IMR-90 (cell line): ENCODE measurements at regions not wholly inside any gene's neighbourhood (a gene's known extent, or its start where the extent isn't known, plus 50 kb on each side); places are given as distances from the start of the nearest gene placed in this dataset.

Experiments used
- ATAC-seq: fragments of 200-7000 bp; cut with Tn5 transposase; 2 replicates; pipeline ENCODE4 v1.9.1; 2020; ENCODE audit warnings: low read depth, mild to moderate bottlenecking, moderate library complexity
- BruUV-seq: library from RNA; stranded (reverse); fragments of 400-500 nt; replicated peaks from 2 replicates; lab custom pipeline; 2021; lab: Mats Ljungman, UMichigan
- CTCF ChIA-PET: fragments of 300-600 bp; formaldehyde crosslinking; extraction: SDS; loops from one replicate; lab custom pipeline; 2021; ENCODE audit warnings: antibody characterized with exemption; lab: Yijun Ruan, JAX
- POLR2A ChIA-PET: fragments of 300-600 bp; sonication (Branson Sonifier 250); formaldehyde crosslinking; loops from one replicate; lab custom pipeline; 2022; ENCODE audit warnings: antibody characterized with exemption; ENCODE audit not compliant: unreplicated experiment; lab: Charles Lee
- DNase-seq: peaks from one replicate; pipeline ENCODE4 v3.0.0; 2013
- H2AFZ ChIP-seq: replicated peaks from 2 replicates; pipeline ENCODE3; 2013; ENCODE audit warnings: low read length, mild to moderate bottlenecking; ENCODE audit not compliant: poor library complexity
- H2AK5ac ChIP-seq: 2 replicates; pipeline ENCODE4 v1.6.1; 2013; ENCODE audit warnings: low read depth, low read length, inconsistent platforms
- H2AK9ac ChIP-seq: replicated peaks from 2 replicates; pipeline ENCODE3; 2013; ENCODE audit warnings: mild to moderate bottlenecking, low read depth, low read length, moderate library complexity; ENCODE audit not compliant: poor library complexity
- H2BK120ac ChIP-seq: 2 replicates; pipeline ENCODE4 v1.6.1; 2013; ENCODE audit warnings: low read depth, low read length, inconsistent platforms
- H2BK15ac ChIP-seq: 3 replicates; pipeline ENCODE4 v1.6.1; 2013; ENCODE audit warnings: low read depth, low read length, inconsistent platforms
- H2BK20ac ChIP-seq: 2 replicates; pipeline ENCODE4 v1.6.1; 2013; ENCODE audit warnings: low read depth, mild to moderate bottlenecking, inconsistent platforms, low read length, moderate library complexity
- H2BK5ac ChIP-seq: 2 replicates; pipeline ENCODE4 v1.6.1; 2013; ENCODE audit warnings: mild to moderate bottlenecking, low read depth, low read length, inconsistent platforms; ENCODE audit not compliant: poor library complexity, severe bottlenecking
- H3K14ac ChIP-seq: replicated peaks from 2 replicates; pipeline ENCODE4 v1.6.1; 2013; ENCODE audit warnings: low read depth, low read length, inconsistent platforms
- H3K18ac ChIP-seq: 2 replicates; pipeline ENCODE4 v1.6.1; 2013; ENCODE audit warnings: low read depth, low read length, control low read depth
- H3K23ac ChIP-seq: 2 replicates; pipeline ENCODE4 v1.6.1; 2013; ENCODE audit warnings: low read depth, low read length, inconsistent platforms
- H3K27ac ChIP-seq: 2 replicates; pipeline ENCODE4 v1.5.1; 2013; ENCODE audit warnings: mild to moderate bottlenecking, control low read depth, low read length; ENCODE audit not compliant: insufficient read depth
- H3K27me3 ChIP-seq: 2 replicates; pipeline ENCODE4 v1.6.1; 2013; ENCODE audit warnings: low read length; ENCODE audit not compliant: control insufficient read depth, insufficient read depth
- H3K36me3 ChIP-seq: 2 replicates; pipeline ENCODE4 v1.6.1; 2013; ENCODE audit warnings: low read length, mixed read lengths; ENCODE audit not compliant: control insufficient read depth, insufficient read depth
- H3K4ac ChIP-seq: 2 replicates; pipeline ENCODE4 v1.6.1; 2013; ENCODE audit warnings: low read depth, low read length, inconsistent platforms
- H3K4me1 ChIP-seq: 2 replicates; pipeline ENCODE4 v1.6.1; 2013; ENCODE audit warnings: low read length, mixed read lengths; ENCODE audit not compliant: control insufficient read depth, insufficient read depth
- H3K4me2 ChIP-seq: 2 replicates; pipeline ENCODE4 v1.6.1; 2013; ENCODE audit warnings: low read depth, mild to moderate bottlenecking, control low read depth, low read length, moderate library complexity
- H3K4me3 ChIP-seq: 2 replicates; pipeline ENCODE4 v1.5.1; 2013; ENCODE audit warnings: low read depth, mild to moderate bottlenecking, control low read depth, low read length, moderate library complexity; ENCODE audit not compliant: insufficient read depth
- H3K56ac ChIP-seq: 2 replicates; pipeline ENCODE4 v1.6.1; 2013; ENCODE audit warnings: low read length, inconsistent platforms; ENCODE audit not compliant: insufficient read depth; ENCODE audit errors: extremely low read depth
- H3K79me1 ChIP-seq, 2 experiments: 2 replicates each; pipeline ENCODE4 v1.6.1; 2013; ENCODE audit warnings: low read length in 2 of 2, inconsistent platforms in 1 of 2, low read depth in 1 of 2
- H3K9ac ChIP-seq: 2 replicates; pipeline ENCODE4 v1.6.1; 2013; ENCODE audit warnings: low read depth, low read length, control low read depth
- H3K9me1 ChIP-seq: 2 replicates; pipeline ENCODE4 v1.6.1; 2013; ENCODE audit warnings: low read length, inconsistent platforms; ENCODE audit not compliant: insufficient read depth
- H3K9me3 ChIP-seq: 2 replicates; pipeline ENCODE4 v1.6.1; 2013; ENCODE audit warnings: low read length; ENCODE audit not compliant: control insufficient read depth, insufficient read depth
- H4K20me1 ChIP-seq: 2 replicates; pipeline ENCODE4 v1.6.1; 2013; ENCODE audit warnings: low read length, inconsistent platforms; ENCODE audit not compliant: insufficient read depth
- H4K5ac ChIP-seq: 2 replicates; pipeline ENCODE4 v1.6.1; 2013; ENCODE audit warnings: mild to moderate bottlenecking, low read depth, low read length, control low read depth
- H4K8ac ChIP-seq, 2 experiments: 2 replicates each; pipeline ENCODE4 v1.6.1; 2013; ENCODE audit warnings: low read depth in 2 of 2, low read length in 2 of 2, control low read depth in 1 of 2, inconsistent platforms in 1 of 2
- H4K91ac ChIP-seq: 2 replicates; pipeline ENCODE4 v1.6.1; 2013; ENCODE audit warnings: low read depth, low read length, inconsistent platforms; ENCODE audit not compliant: insufficient read depth
- BHLHE40 ChIP-seq: fragments of 150-350 bp; IDR thresholded peaks from 2 replicates; pipeline ENCODE4 v1.6.1; 2016; ENCODE audit warnings: mild to moderate bottlenecking, low read depth, low read length
- CTCF ChIP-seq: conservative IDR thresholded peaks from 2 replicates; pipeline ENCODE4 v1.5.1; 2012; ENCODE audit warnings: mild to moderate bottlenecking, low read depth, low read length, improper control_type of control experiment
- ELK1 ChIP-seq: fragments of 150-350 bp; IDR thresholded peaks from 2 replicates; pipeline ENCODE4 v1.6.1; 2016; ENCODE audit warnings: low read depth, mild to moderate bottlenecking, low read length, moderate library complexity, borderline replicate concordance
- NFE2L2 ChIP-seq: fragments of 150-350 bp; IDR thresholded peaks from 2 replicates; pipeline ENCODE4 v1.6.1; 2016; ENCODE audit warnings: low read depth, mild to moderate bottlenecking, low read length
- RAD21 ChIP-seq: IDR thresholded peaks from 2 replicates; pipeline ENCODE4 v1.6.1; 2012; ENCODE audit warnings: low read length, improper control_type of control experiment
- SMC3 ChIP-seq: fragments of 150-350 bp; IDR thresholded peaks from 2 replicates; pipeline ENCODE4 v1.6.1; 2016; ENCODE audit warnings: low read depth, mild to moderate bottlenecking, antibody characterized with exemption, low read length, moderate library complexity
- USF2 ChIP-seq: fragments of 150-350 bp; IDR thresholded peaks from 2 replicates; pipeline ENCODE4 v1.6.1; 2017; ENCODE audit warnings: mild to moderate bottlenecking, antibody characterized with exemption, low read length, low read depth
- WGBS, 2 experiments: methylation state at CpG; one replicate each; pipeline versions ENCODE4 v1.1.5 to v1.1.7; 2013; ENCODE audit warnings: missing lambda C conversion rate in 2 of 2; ENCODE audit not compliant: insufficient read length in 1 of 2; ENCODE audit errors: extremely low coverage in 2 of 2; 5-methylcytosine and 5-hydroxymethylcytosine counted together
- dilution Hi-C: fragments of 300-500 bp; cut with HindIII; formaldehyde crosslinking; loops from one replicate; pipeline ENCODE4 v1.14.3; 2018; ENCODE audit warnings: low sequenced_read_pairs; ENCODE audit not compliant: unreplicated experiment
- in situ Hi-C: fragments of 300-500 bp; cut with MboI; formaldehyde crosslinking; loops from 3 replicates; pipeline ENCODE4 v1.14.3; 2019; ENCODE audit warnings: low sequenced_read_pairs, inconsistent platforms, mixed read lengths
- intact Hi-C: fragments of 100-400 bp; cut with micrococcal nuclease; formaldehyde crosslinking; loops from 2 replicates; pipeline ENCODE4 v1.10.0; 2022

GRCh38 chr2:59015027-59015426 lies 773.9 kb upstream of the FANCL start:
- TF ChIP-seq NFE2L2 (no peak), ELK1 (no peak), BHLHE40 (no peak), SMC3 (no peak), USF2 (no peak), CTCF (no peak), RAD21 (no peak)
- Histone ChIP-seq H4K20me1 (no peaks in the 10 kb centered on the region), H2BK15ac (no peak overlapping the region), H3K9me1 (no peaks in the 10 kb centered on the region), H2BK20ac (no peak overlapping the region), H3K14ac (no peak overlapping the region), H3K27ac (no peak overlapping the region), H3K4ac (no peak overlapping the region), H3K4me1 (no peaks in the 10 kb centered on the region), H3K36me3 (no peaks in the 10 kb centered on the region), H2BK5ac (no peak overlapping the region), H2AK5ac (no peak overlapping the region), H3K79me1 (no peaks in the 10 kb centered on the region), H4K5ac (no peak overlapping the region), H2AK9ac (no peak overlapping the region), H3K23ac (no peak overlapping the region), H3K4me2 (no peak overlapping the region), H3K9me3 (no peaks in the 10 kb centered on the region), H2AFZ (no peak overlapping the region), H2BK120ac (no peak overlapping the region), H3K9ac (no peak overlapping the region), H3K56ac (no peak overlapping the region), H4K91ac (no peak overlapping the region), H3K4me3 (no peak overlapping the region), H4K8ac (no peak overlapping the region), H3K18ac (no peak overlapping the region), H3K27me3 (no peaks in the 10 kb centered on the region)
- BruUV-seq, result no TSS peak
- intact Hi-C loops (no loop called here), in situ Hi-C loops (no loop called here), dilution Hi-C loops (no loop called here)
- no peak for DNase-seq
- ChIA-PET POLR2A (no interaction called here), CTCF (interaction anchor here (0.6 to 2.0 kb wide), 2 partner anchors 10 to 24 kb away, joined by 5 to 8 read pairs; no protein-coding TSS in a partner anchor)
- ATAC-seq, result no peak
- 70% methylated on average over 2 of the region's 6 CpGs; no CpG with 5 or more reads in 1 of the 2 experiments for whole genome bisulfite sequencing, 2 experiments
